ENCODE measurements at regions not wholly inside any gene's neighbourhood (a gene's known extent, or its start where the extent isn't known, plus 50 kb on each side); places are given as distances from the start of the nearest gene placed in this dataset.

DNA sequence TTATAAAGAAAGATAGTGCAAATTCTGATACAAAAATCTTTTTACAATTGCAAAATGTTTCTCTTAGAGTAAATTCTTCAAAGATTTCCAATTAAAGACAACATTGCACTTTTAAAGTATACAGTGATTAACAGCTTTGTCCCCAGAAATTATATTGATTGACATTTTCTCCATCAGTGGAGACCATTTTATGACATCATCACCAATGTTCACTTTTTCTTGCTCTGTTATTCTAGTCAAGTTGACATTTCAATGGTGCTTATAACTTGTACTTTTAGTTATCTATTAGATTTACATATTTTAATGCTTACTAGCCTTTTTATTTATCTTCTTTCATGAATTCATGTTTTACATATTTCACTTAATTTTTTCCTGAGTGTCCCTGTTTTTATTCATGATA lies 524.8 kb downstream of the HAO1 start:
- Histone ChIP-seq H3K4me3 (no peak overlapping the region), H3K27me3 (ENCODE audit: insufficient read depth) (no peaks in the 10 kb centered on the region), H3F3A (replicated peaks; ENCODE audit: low read depth) (no peaks in the 10 kb centered on the region), H3K36me3 (ENCODE audit: insufficient read depth) (no peaks in the 10 kb centered on the region), H4K20me1 (replicated peaks; ENCODE audit: insufficient read depth) (no peaks in the 10 kb centered on the region), H3K79me2 (replicated peaks; ENCODE audit: insufficient read depth) (no peaks in the 10 kb centered on the region), H2AFZ (no peak overlapping the region), H3K4me1 (ENCODE audit: insufficient read depth) (no peaks in the 10 kb centered on the region), H3K4me2 (no peak overlapping the region), H3K9me2 (ENCODE audit: insufficient read depth) (no peaks in the 10 kb centered on the region), H3K27ac (ENCODE audit: low read depth) (no peak overlapping the region)
- Mint-ChIP-seq H3K27ac (no peak overlapping the region), H3K27me3 (ENCODE audit: insufficient read depth, low read depth, poor library complexity) (no peaks in the 10 kb centered on the region), H3K36me3 (ENCODE audit: low read depth) (no peaks in the 10 kb centered on the region), H3K4me1 (peaks cover 3% of the 10 kb centered on the region), H3K9me3 (no peaks in the 10 kb centered on the region), H3K4me3 (no peak overlapping the region)
- TF ChIP-seq, protein P1, sequence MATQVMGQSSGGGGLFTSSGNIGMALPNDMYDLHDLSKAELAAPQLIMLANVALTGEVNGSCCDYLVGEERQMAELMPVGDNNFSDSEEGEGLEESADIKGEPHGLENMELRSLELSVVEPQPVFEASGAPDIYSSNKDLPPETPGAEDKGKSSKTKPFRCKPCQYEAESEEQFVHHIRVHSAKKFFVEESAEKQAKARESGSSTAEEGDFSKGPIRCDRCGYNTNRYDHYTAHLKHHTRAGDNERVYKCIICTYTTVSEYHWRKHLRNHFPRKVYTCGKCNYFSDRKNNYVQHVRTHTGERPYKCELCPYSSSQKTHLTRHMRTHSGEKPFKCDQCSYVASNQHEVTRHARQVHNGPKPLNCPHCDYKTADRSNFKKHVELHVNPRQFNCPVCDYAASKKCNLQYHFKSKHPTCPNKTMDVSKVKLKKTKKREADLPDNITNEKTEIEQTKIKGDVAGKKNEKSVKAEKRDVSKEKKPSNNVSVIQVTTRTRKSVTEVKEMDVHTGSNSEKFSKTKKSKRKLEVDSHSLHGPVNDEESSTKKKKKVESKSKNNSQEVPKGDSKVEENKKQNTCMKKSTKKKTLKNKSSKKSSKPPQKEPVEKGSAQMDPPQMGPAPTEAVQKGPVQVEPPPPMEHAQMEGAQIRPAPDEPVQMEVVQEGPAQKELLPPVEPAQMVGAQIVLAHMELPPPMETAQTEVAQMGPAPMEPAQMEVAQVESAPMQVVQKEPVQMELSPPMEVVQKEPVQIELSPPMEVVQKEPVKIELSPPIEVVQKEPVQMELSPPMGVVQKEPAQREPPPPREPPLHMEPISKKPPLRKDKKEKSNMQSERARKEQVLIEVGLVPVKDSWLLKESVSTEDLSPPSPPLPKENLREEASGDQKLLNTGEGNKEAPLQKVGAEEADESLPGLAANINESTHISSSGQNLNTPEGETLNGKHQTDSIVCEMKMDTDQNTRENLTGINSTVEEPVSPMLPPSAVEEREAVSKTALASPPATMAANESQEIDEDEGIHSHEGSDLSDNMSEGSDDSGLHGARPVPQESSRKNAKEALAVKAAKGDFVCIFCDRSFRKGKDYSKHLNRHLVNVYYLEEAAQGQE (IDR thresholded peaks at IDR 0.05; ENCODE audit: unreplicated experiment) = no peak
- TF ChIP-seq, protein P2, sequence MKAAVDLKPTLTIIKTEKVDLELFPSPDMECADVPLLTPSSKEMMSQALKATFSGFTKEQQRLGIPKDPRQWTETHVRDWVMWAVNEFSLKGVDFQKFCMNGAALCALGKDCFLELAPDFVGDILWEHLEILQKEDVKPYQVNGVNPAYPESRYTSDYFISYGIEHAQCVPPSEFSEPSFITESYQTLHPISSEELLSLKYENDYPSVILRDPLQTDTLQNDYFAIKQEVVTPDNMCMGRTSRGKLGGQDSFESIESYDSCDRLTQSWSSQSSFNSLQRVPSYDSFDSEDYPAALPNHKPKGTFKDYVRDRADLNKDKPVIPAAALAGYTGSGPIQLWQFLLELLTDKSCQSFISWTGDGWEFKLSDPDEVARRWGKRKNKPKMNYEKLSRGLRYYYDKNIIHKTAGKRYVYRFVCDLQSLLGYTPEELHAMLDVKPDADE (IDR thresholded peaks at IDR 0.05) = no peak
- TF ChIP-seq JUNB (IDR thresholded peaks at IDR 0.05; ENCODE audit: unreplicated experiment) = no peak
- DNase-seq (ENCODE audit: low spot score) (no peak), ATAC-seq (no peak)

GRCh38 chr20:7416382-7416781 lies 523.9 kb downstream of the HAO1 start:
- no peak overlapping the region for H3K27ac ChIP-seq (ENCODE audit: low read depth)
- no peaks in the 10 kb centered on the region for H4K20me1 ChIP-seq (replicated peaks; ENCODE audit: insufficient read depth)
- H3K9me2 ChIP-seq (ENCODE audit: insufficient read depth) = no peaks in the 10 kb centered on the region
- no peaks in the 10 kb centered on the region for H3K79me2 ChIP-seq (replicated peaks; ENCODE audit: insufficient read depth)
- H3K9me3 Mint-ChIP-seq = no peaks in the 10 kb centered on the region
- H3K27me3 Mint-ChIP-seq (ENCODE audit: insufficient read depth, low read depth, poor library complexity) = no peaks in the 10 kb centered on the region
- H3F3A ChIP-seq (replicated peaks; ENCODE audit: low read depth) = no peaks in the 10 kb centered on the region
- no peaks in the 10 kb centered on the region for H3K36me3 ChIP-seq (ENCODE audit: insufficient read depth)
- no peaks in the 10 kb centered on the region; the same call in 1 of the 3 replicates for H3K4me1 Mint-ChIP-seq
- ATAC-seq = no peak
- DNase-seq (ENCODE audit: low spot score) = no peak
- H3K27me3 ChIP-seq (ENCODE audit: insufficient read depth) = no peaks in the 10 kb centered on the region
- H3K4me2 ChIP-seq = no peak overlapping the region
- no peaks in the 10 kb centered on the region for H3K36me3 Mint-ChIP-seq (ENCODE audit: low read depth)
- no peak overlapping the region for H2AFZ ChIP-seq
- no peaks in the 10 kb centered on the region for H3K4me1 ChIP-seq (ENCODE audit: insufficient read depth)
- no peak overlapping the region for H3K27ac Mint-ChIP-seq
- H3K4me3 Mint-ChIP-seq = no peak overlapping the region
- H3K4me3 ChIP-seq = no peak overlapping the region
- TF ChIP-seq EZH2phosphoT487 (IDR thresholded peaks at IDR 0.05; ENCODE audit: unreplicated experiment) (no peak), CREB1 (CRISPR knock-in tag; IDR thresholded peaks at IDR 0.05; ENCODE audit: low read depth) (no peak), STAT1 (IDR thresholded peaks at IDR 0.05; ENCODE audit: unreplicated experiment) (no peak), POLR2AphosphoS5 (IDR thresholded peaks at IDR 0.05; ENCODE audit: low read depth) (no peak)
- TF ChIP-seq, protein P2 (IDR thresholded peaks at IDR 0.05) = no peak
- TF ChIP-seq, protein P3, sequence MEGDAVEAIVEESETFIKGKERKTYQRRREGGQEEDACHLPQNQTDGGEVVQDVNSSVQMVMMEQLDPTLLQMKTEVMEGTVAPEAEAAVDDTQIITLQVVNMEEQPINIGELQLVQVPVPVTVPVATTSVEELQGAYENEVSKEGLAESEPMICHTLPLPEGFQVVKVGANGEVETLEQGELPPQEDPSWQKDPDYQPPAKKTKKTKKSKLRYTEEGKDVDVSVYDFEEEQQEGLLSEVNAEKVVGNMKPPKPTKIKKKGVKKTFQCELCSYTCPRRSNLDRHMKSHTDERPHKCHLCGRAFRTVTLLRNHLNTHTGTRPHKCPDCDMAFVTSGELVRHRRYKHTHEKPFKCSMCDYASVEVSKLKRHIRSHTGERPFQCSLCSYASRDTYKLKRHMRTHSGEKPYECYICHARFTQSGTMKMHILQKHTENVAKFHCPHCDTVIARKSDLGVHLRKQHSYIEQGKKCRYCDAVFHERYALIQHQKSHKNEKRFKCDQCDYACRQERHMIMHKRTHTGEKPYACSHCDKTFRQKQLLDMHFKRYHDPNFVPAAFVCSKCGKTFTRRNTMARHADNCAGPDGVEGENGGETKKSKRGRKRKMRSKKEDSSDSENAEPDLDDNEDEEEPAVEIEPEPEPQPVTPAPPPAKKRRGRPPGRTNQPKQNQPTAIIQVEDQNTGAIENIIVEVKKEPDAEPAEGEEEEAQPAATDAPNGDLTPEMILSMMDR (conservative IDR thresholded peaks at IDR 0.05; ENCODE audit: low read depth in 2 of 2) = no peak

All from GM23338 (cell line).